Activated naive CD4-positive, alpha-beta T cell treated with Interleukin-2 at 50 U/mL for 16 hours (primary cell): ENCODE measurements at regions not wholly inside any gene's neighbourhood (a gene's known extent, or its start where the extent isn't known, plus 50 kb on each side); places are given as distances from the start of the nearest gene placed in this dataset.

Source experiments
- DNase-seq: peaks from one replicate; pipeline ENCODE4 v3.0.0-alpha.2; 2020

DNA sequence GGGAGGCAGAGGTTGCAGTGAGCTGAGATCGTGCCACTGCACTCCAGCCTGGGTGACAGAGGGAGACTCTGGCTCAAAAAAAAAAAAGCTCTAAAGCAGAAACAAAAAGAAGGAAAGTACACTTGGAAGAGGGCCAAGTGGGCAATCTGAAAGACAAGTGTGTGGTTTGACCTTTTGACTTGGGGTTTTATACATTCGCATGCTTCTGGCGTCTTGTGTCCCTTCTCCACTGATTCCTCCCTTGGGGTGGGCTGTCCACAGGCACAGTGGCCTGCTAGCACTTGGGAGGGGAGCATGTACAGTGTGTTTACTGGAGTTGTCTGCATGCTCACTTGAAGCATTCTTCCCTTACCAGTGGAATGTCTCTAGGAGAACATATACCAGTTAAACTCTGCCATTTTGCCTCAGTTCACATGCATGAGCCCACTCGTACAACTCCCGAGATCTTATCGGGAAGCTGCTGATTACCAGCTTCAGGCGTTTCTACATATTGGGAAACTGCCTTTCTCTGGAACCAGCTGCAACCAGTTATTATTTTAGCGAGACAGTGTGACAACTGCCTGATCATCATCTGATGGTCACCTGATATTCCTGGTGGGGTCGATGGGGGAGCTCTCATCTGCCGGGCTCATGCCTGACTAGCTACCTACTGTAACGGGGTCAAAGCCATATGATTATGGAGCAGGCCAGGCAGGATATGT lies 113.5 kb upstream of the ZNF678 start:
- DNase-seq = no peak

DNA sequence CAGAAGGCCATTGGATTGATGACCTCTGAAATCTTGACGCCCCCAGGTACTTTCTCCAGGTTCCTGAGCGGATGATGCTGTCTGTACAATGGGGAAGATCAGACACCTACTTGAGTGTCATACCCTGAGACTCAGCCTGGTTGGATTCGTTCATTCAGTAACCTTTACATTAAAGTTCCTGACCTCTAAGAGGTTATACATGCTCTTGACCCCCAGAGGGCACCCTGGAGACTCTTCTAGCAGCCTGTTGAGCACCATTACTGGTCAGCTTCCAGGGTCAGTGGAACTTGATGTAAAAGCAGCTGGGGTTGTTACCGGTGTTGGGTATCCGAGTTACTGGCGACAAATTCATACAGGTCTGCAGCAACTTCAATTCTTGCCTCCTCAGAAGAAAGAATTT lies 114.3 kb upstream of the ZNF678 start:
- peak; percentile 6 for DNase-seq

DNA sequence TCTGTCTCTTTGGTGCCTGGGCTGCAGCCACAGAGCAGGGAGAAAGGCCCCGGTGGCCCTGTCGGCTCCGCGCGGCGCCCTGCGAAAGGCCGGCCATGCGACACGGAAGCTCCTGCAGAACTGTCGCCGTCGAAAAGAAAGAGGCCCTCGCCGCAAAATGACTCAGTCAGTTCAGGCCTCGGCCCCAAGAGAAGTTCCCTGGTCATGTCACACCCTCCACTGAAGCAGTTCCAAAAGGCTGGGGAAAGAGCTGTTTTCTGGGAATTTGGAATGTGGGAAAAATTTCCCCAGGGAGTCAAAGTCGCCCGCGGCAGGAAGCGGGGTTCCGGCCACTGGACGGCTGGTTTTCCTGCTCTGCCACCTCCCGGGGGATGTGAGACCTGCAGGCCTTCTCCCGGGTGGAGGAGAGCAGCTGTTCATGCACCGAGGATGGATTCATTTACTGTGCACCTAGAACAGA lies 115.8 kb upstream of the ZNF678 start:
- DNase-seq = no peak

DNA sequence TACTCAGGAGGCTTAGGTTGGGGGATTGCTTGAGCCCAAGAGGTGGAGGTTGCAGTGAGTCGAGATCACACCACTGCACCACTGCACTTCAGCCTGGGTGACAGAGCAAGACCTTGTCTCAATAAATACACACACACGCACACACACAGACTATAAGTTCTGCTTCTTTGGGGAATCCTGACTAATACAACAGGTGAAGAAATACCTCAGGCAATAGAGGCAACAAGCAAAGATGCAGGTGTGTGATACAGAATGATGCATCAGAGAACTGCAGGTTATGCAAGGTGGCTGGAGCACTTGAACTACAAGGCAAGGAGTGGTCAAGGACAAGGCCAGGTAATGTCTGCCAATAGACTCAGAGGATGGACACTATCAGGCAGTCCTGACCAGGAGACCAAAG lies 117.6 kb upstream of the ZNF678 start:
- DNase-seq = no peak

DNA sequence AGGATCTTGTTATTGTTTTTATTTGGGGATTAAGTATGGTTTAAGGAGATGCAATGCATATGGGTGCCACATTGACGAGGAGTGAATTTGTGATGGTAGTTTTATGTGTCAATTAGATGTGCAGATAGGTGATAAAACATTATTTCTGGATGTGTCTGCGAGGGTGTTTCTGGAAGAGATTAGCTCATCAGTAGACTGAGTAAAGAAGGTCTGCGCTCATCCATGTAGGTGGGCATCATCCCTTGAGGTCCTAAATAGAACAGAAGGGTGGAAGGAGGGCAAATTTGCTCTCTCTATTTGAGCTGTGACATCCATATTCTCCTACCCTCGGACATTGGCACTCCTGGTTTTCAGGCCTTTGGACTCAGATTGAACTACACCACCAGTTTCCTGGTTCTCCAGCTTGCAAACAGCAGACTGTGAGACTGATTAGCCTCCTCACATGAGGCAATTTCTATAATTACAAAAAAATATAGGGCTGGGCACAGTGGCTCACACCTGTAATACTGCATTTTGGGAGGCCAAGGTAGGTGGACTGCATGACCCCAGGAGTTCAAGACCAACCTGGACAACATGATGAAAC lies 118.2 kb upstream of the ZNF678 start:
- no peak for DNase-seq

DNA sequence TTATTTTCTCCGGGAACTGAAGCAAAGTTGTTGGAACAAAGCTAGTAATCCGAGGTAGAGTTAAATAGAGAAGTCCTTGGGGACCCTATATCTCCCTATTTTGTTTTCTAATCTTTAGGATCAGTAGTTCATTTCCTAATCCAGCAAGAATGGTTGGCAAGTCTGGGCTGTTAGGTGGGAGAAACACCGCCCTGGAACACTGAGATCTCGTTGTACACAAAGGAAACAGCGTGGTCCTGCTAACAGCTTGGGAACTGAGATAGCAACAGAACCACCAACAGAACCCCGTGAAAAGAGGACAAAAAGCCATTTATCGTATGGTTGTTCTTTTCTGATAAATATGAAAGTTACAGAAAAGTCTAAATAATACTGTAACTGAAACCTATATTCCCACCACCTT lies 121.9 kb upstream of the CDC42BPA start:
- no peak for DNase-seq

DNA sequence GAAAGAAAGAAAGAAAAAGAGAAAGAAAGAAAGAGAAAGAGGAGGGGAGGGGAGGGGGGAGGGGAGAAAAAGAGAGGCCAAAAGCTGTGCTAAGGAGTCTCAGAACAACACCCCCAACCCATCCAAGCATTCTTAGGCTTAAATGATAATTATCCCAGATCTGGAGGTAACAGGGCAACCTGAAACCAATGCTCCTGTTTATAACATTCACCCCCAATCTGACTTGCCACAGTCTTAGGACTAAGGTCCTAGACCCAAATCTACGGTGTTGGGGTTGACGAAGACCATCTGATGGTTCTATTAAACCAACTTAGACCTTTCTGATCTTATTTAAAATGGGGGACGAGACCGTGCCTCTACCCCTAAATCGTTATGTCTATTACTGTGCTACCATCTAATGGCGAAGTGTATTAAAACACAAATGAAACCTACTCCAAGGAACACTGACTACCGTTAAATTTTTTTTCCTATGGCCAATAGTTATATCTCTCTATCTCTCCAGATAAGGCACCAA lies 119.3 kb upstream of the CDC42BPA start:
- DNase-seq = no peak

DNA sequence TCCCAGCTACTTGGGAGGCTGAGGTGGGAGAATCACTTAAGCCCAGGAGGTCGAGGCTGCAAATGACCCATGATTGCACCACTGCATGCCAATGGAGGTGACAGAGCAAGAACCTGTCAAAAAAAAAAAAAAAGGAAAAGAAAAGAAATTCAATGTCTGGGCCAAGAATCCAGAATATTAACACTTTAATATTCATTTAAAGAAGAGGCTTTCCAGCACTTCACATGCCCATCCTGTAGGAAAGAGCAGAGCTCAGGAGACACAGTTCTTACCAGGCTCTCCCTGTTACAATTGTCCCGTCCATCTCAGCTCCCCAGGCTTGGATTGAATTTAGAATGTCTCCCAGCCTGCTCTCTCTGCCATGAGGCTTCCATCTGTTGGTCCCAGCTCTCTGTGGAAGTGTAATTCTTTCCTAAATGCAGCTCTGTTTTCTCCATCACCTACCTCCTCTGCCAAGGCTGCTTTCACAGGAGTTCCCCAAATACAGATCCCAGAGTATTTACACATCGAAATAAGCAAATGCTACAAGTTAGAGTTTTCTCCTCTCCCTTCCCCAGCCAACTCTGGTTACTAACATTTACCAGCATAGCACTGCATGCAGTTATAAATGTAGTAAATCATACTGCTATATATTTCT lies 116.6 kb upstream of the CDC42BPA start:
- DNase-seq = no peak

DNA sequence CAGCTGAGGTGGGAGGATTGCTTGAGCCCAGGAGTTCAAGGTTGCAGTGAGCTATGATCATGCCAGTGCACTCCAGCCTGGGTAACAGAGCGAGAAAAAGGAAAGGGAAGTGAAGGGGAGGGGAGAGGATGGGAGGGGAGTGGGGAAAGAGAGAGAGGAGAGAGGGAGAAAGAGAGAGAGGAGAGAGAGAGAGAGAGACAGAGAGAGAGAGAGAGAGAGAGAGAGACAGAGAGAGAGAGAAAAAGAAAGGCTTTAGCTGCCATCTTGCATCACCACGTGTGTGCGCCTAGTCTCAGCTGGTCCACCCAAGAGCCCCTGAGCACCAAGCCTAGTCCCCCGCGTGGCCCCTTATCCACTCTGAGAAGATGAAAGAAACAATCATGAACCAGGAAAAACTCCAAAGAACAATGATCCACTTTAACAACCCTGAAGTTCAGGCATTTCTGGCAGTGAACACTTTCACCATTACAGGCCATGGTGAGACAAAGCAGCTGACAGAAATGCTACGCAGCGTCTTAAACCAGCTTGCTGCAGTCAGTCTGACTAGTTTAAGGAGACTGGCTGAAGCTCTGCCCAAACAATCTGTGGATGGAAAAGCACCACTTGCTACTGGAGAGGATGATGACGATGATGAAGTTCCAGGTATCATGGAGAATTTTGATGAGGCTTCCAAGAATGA lies 115.5 kb upstream of the CDC42BPA start:
- no peak for DNase-seq

DNA sequence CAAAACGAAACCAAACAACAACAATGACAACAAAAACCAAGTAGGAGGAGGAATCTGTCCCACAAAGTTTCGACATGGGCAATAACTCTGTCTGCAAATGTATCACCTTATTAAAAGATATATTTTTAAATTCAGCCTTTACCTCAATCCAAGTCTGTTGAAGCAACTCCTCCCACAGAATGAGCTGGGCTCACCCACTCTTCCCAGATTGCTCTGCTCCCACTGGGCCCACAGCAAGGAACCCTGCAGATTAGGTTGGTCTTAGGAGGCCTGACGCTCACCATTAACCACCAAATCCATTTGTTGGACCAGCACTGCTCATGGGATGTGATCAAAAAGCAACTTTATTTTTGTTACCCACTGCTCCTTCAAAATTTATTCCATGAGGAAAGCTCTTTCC lies 114.7 kb upstream of the CDC42BPA start:
- DNase-seq = no peak

DNA sequence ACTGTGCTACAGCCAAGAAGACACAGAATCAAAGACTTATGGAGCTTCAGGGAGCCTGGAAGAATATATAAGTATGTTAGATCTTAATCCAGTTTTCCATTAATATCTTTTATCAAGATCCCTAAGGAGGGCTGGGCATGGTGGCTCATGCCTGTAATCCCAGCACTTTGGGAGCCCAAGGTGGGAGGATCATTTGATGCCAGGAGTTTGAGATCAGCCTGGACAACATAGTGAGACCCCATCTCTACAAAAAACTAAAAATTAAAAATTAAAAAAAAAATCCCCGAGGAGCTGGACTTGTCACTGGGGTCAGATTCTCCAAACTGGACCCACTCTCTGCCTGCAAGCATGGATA lies 113.9 kb upstream of the CDC42BPA start:
- no peak for DNase-seq

DNA sequence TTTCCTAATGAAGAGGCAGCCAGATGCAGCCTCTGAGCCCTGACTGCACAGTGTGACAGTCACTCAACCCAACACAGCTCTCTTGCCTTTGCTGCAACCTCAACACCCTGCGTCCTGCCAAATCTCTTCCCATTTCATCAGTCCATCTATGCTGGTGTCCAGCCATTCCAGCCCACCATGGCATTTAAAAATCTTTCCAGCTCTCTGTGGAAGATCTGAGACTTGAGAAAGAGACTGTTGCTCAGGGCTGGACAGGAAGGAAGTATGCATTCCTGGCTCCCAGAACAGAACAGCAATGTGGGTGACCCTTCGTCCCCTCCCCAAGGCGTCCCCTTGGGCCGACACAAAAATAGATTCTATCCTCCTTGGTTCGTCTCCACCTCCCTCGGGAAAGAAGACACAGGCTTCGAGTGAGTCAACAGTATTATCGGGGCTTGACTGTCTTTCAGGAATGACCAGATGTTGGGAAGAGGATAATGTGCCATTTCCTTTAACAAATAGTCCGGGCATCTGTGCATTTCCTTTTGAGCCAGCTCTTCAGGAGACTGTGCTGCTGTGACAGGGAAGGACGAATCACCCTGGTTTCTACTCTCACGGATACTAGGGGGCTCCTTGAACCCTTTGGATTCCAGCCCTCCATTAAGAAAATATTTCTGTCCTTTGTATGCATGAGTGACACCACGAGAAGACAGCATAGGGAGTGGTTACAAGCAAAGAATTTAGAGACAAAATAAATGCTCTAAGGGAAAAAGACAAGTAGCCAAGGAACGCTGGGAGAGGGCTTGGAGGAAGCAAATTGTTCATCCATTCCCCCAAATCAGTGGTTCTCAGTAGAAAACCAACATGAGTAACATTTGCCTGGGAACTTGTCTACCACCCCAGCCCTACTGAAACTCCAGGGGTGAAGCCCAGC lies 111.4 kb upstream of the CDC42BPA start:
- DNase-seq = no peak

DNA sequence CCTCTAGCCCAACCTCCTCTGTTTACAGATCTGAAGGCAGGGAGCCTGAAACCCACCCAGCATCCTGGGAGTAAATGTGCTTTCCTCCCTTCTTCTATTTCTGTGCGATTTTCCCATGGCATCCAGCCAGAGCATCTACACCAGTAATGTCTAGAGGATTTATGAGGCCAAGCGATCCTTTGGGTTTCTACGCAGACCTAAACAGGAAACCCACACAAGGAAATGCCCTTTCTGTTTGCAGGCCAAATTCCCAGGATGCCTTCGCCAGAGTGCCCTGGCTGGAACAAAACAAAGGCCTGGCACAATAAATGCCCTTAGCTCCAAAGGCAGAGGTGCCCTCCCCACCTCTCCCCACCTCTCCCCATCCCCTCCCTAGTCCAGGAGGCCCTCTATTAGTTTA lies 110.5 kb upstream of the CDC42BPA start:
- no peak for DNase-seq

DNA sequence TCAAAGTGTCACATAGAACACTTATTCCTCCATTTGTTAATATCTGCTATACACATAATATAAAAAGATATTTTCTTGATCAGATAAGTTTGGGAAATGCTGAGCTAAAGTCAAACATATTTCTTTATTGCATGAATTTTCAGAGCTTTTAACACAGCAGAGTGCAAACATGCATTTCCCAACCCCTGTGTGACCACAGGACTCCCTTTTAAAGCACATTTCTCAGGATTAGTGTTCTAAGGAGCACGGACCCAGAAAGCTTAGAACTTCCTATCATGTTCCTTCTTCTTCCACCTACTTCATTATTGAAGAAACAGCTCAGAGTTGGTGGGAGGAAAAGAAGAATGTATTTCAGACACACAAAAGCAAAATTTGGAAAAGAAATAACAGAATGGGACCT lies 109.1 kb upstream of the CDC42BPA start:
- DNase-seq = no peak

DNA sequence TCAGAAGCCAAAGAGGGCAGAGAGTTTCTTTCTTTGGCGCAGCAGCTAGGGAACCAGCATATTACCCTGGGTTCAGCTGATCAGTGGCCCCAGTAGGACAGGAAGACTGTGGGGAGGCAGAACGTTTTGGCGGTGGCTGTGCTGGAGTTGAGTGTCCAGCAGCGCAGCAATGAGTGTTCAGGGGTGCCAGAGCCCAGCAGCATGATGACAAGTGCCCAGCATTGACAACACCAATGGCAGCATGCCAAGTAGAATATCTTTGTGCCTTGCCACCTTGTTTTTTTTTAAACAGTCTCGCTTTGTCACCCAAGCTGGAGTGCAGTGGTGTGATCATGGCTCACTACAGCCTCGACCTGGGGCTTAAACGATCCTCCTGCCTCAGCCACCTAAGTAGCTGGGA lies 106.7 kb upstream of the CDC42BPA start:
- DNase-seq = no peak

DNA sequence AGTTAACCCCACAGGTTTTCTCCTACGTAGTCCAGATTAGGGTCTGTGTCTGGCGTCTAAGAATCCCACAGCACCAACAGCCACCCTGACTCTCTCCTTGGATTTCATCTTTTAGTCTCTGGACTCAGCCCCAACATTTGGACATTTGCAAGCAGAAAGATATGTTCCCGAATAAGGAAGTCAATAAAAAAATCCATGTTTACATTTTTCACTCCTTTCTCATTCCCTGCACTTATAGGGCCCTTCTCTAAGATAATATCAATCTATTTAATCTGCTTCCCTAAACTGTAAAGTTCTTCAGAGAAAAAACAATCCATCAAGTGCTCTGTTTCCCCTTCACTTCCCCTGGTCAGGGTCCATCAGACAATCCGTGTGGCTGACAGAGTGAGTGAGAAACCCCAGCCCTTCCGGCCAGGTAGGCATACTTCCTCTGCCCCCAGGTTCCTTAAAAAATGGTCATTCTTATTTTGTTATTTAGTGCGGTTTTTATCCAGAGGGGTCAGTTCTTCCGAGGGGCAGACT lies 105.9 kb upstream of the CDC42BPA start:
- no peak for DNase-seq

DNA sequence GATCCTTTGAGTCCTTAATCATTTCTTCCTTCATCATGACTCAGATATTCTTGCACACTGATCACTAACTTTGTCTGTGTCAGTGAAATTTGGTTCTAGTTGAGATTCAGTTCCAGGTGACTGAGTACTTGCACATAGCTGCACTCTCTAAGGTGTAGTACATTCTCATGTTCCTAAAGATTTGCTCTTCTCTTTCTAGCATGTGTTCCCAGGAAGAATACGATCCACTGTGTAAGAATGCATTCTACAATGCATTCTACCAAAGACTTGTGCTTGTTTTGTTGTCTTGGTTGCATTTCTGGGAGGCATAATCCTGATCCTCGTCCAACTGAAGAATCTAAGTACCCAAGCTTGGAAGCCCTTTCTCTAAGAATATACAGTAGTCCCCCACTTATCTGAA lies 104.3 kb upstream of the CDC42BPA start:
- DNase-seq = no peak

DNA sequence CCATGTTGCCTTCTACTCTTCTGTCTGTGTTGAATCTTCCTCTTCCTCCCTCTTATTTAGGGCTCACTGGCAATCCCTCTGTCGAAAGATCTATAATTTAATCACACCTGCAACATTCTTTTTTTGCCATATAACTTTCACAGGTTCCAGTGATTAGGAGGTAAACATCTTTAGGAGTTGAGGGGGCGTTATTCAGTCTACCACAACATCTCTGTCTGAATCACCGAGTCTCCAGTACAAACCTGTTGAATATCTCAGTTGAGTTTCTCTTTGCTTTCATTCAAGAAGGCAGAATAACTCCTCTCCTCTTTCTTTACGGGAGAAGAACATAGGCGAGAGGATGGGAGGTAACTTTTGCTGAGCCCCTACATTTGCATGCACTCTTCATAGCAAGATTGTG lies 101.9 kb upstream of the CDC42BPA start:
- no peak for DNase-seq

DNA sequence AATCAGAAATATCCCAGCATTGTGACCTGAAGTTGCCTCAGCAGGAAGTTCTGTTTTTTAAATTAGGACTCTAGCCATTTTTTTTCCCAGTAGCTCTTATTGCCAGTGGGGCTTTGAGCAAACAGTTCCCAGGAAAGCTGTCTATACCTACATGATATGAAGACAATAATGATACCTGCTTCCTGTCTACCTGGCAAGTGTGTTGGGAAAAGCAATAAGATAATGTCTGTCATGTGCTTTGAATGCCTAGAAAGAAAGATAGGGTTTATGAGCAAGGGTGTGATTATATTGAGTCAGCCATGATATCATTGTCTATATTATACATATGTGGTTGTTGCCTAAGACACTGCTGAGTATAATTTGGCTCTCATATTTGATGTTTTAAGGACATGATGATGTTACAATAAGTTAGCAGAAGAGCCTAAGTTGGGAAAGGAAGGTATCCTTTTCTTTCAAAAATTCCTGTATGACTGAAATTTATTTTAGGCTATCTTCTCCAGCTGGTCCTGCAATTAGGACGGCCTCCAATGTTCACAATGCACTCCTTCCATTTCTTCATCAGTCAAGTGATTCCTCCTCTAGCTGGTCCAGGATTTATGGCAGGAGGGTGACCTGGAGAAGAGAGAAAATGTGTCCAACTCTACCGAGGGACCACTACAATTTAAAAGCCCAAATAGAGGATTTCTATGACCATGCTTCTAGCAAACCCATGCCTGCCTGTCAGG lies 99.6 kb upstream of the CDC42BPA start:
- DNase-seq = no peak

DNA sequence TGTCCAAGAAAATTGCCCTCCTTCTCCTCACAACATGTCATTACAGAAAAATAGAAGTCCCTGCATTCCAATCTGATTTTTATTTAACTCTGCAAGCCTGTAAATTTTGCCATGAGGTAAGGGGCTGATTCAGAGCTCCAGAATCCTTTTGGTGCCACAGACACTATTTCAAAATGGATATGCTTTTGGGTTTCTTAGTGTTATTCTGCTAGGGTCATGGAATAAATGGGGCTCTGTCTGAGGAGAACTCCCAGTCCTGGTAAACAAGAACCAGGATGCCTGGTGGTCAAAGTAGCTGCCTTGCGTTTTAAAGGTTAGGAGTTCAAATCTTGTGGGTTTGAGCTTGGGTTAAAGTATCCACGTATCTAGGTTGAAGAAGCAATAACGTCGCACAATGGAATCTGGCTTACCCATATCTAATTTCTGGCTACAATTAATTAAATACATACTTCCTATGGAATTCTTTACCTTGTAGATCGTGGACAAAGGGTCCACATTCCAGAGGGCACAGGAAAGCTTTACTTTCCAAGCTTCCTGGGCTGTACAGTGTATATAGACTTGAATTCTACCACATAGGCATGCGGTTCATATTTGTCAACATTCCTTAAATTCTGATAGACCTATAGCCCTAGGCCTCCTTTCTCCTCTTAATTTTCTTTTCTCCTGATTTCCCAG lies 98.0 kb upstream of the CDC42BPA start:
- DNase-seq = no peak

DNA sequence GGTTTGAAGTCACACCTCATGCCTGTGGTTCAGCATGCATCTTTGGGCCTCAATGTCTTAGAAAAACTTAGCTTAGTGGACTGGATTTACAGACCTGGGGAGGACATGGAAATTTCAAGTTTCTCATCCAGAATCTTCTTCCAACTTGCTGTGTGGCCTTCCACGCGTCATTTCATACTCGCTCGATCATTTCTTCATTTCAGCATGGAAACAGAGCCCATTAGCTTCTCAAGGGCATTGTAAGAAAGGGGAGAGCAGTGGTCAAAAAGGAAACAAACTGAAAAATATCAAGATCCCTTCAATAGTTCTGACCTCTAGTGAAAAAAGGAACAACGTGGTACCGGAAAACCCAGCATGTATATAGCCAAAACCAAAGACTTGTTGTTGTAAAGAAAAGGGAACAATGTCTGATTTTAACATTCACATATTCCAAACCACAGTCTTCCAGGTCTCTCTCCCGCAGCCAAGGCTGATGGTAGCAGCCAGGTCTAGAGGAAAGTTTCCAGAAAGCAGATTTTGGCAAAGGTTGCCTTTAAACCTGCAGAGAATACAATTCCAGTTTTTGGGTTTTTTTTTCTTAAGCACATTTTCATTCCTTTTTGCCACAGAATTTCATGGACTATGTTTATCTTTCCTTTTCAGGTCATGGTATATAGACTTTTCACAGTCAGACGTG lies 97.0 kb upstream of the CDC42BPA start:
- no peak for DNase-seq
